Stimulated activated naive CD8-positive, alpha-beta T cell treated with anti-CD3 and anti-CD28 coated beads, Interleukin-15, Interleukin-2, amounts not matched to agents 100 U/mL and 50 U/mL, for 24 hours (primary cell): ENCODE measurements at regions not wholly inside any gene's neighbourhood (a gene's known extent, or its start where the extent isn't known, plus 50 kb on each side); places are given as distances from the start of the nearest gene placed in this dataset.
"Not testable (repeated sequence)": the region's sequence is repeated elsewhere in the genome, so short reads cannot be mapped to it uniquely, and the experiment has no call there.

Experiments
- ATAC-seq: fragments of 150-1000 bp; cut with Tn5 transposase; one replicate; pipeline ENCODE4 v1.10.0; 2021
- DNase-seq: peaks from one replicate; pipeline ENCODE4 v3.0.0; 2021

- no peak for ATAC-seq
Observed at GRCh38 chr6:13874191-13874549, 50.6 kb upstream of the RNF182 start.

GRCh38 chr6:13873288-13874190 is 51.2 kb upstream of the RNF182 start:
- peak; percentile 86 for DNase-seq
- ATAC-seq: peak; percentile 88

More at GRCh38 chr6:13874191-13874549, 50.6 kb upstream of the RNF182 start:
- no peak for DNase-seq

GRCh38 chr6:13872681-13873080 is 52.1 kb upstream of the RNF182 start:
- ATAC-seq: no peak
- DNase-seq: no peak

GRCh38 chr6:13872006-13872405 is 52.7 kb upstream of the RNF182 start:
- ATAC-seq, DNase-seq: not testable (repeated sequence)

GRCh38 chr6:13870214-13870830 is 54.4 kb upstream of the RNF182 start:
- DNase-seq (no peak), ATAC-seq (no peak)

GRCh38 chr6:13868236-13868635 is 53.9 kb upstream of the MCUR1 start:
- no peak for ATAC-seq
- DNase-seq: no peak

- DNase-seq (no peak), ATAC-seq (no peak)
Observed at GRCh38 chr6:13866301-13866700, 51.9 kb upstream of the MCUR1 start.

GRCh38 chr6:13865141-13865540 is 50.8 kb upstream of the MCUR1 start:
- DNase-seq (no peak), ATAC-seq (no peak)

- DNase-seq, ATAC-seq: not testable (repeated sequence)
Observed at GRCh38 chr6:13864669-13865068, 50.3 kb upstream of the MCUR1 start.
